Astrocyte (in vitro differentiated cells and primary cell): ENCODE measurements at regions not wholly inside any gene's neighbourhood (a gene's known extent, or its start where the extent isn't known, plus 50 kb on each side); places are given as distances from the start of the nearest gene placed in this dataset.

Source experiments
- DNase-seq: peaks from one replicate; pipeline ENCODE4 v3.0.0-alpha.2; 2010; ENCODE audit warnings: low read depth
- FAIRE-seq: peaks from 2 replicates; lab custom pipeline; 2011; peaks lifted over from hg19 to GRCh38; lab: Jason Lieb, UNC
- H2AFZ ChIP-seq: 2 replicates; pipeline ENCODE4 v1.6.0; 2012; ENCODE audit warnings: low read depth, low read length, inconsistent platforms
- H3K27ac ChIP-seq: 2 replicates; pipeline ENCODE4 v1.5.1; 2011; ENCODE audit warnings: low read depth, low read length, inconsistent platforms
- H3K27me3 ChIP-seq: 2 replicates; pipeline ENCODE4 v1.6.0; 2011; ENCODE audit warnings: low read length, inconsistent platforms; ENCODE audit not compliant: insufficient read depth
- H3K36me3 ChIP-seq: 2 replicates; pipeline ENCODE4 v1.5.1; 2011; ENCODE audit warnings: low read length, inconsistent platforms; ENCODE audit not compliant: insufficient read depth
- H3K4me1 ChIP-seq: 2 replicates; pipeline ENCODE4 v1.5.1; 2011; ENCODE audit warnings: low read length, inconsistent platforms; ENCODE audit not compliant: insufficient read depth
- H3K4me2 ChIP-seq: 2 replicates; pipeline ENCODE4 v1.6.0; 2012; ENCODE audit warnings: low read length, inconsistent platforms
- H3K4me3 ChIP-seq: 2 replicates; pipeline ENCODE4 v1.5.1; 2011; ENCODE audit warnings: low read depth, mild to moderate bottlenecking, low read length, inconsistent platforms; ENCODE audit not compliant: insufficient read depth
- H3K79me2 ChIP-seq: 2 replicates; pipeline ENCODE4 v1.6.0; 2012; ENCODE audit warnings: mild to moderate bottlenecking, low read length, inconsistent platforms; ENCODE audit not compliant: insufficient read depth
- H3K9ac ChIP-seq: 2 replicates; pipeline ENCODE4 v1.6.0; 2012; ENCODE audit warnings: mild to moderate bottlenecking, low read length, inconsistent platforms
- H3K9me3 ChIP-seq: 2 replicates; pipeline ENCODE4 v1.5.1; 2012; ENCODE audit warnings: low read depth, mild to moderate bottlenecking, low read length, inconsistent platforms; ENCODE audit not compliant: insufficient read depth
- H4K20me1 ChIP-seq: 2 replicates; pipeline ENCODE4 v1.6.0; 2012; ENCODE audit warnings: low read length, inconsistent platforms; ENCODE audit not compliant: insufficient read depth
- H3K27ac Mint-ChIP-seq: one replicate; pipeline ENCODE4 v1.8.0; 2021; ENCODE audit warnings: mild to moderate bottlenecking, mixed read lengths; ENCODE audit not compliant: unreplicated experiment
- H3K27me3 Mint-ChIP-seq: one replicate; pipeline ENCODE4 v1.8.0; 2021; ENCODE audit warnings: low read depth, mixed read lengths; ENCODE audit not compliant: unreplicated experiment
- H3K36me3 Mint-ChIP-seq: one replicate; pipeline ENCODE4 v1.8.0; 2021; ENCODE audit warnings: low read depth, mixed read lengths; ENCODE audit not compliant: unreplicated experiment
- H3K4me1 Mint-ChIP-seq: one replicate; pipeline ENCODE4 v1.8.0; 2021; ENCODE audit warnings: low read depth, mixed read lengths; ENCODE audit not compliant: unreplicated experiment
- H3K4me3 Mint-ChIP-seq: one replicate; pipeline ENCODE4 v1.8.0; 2021; ENCODE audit warnings: mild to moderate bottlenecking, moderate library complexity, mixed read lengths; ENCODE audit not compliant: unreplicated experiment
- H3K9me3 Mint-ChIP-seq: one replicate; pipeline ENCODE4 v1.8.0; 2021; ENCODE audit warnings: mild to moderate bottlenecking, mixed read lengths; ENCODE audit not compliant: unreplicated experiment
- CTCF ChIP-seq: IDR thresholded peaks from 2 replicates; pipeline ENCODE4 v1.5.1; 2011; ENCODE audit warnings: low read depth, mild to moderate bottlenecking, inconsistent platforms, low read length, moderate library complexity; ENCODE audit not compliant: insufficient read depth
- EZH2 ChIP-seq: IDR thresholded peaks from 2 replicates; pipeline ENCODE4 v1.6.1; 2012; ENCODE audit warnings: mild to moderate bottlenecking, low read length, inconsistent platforms; ENCODE audit not compliant: insufficient read depth

GRCh38 chr2:67923696-67924095, 139.1 kb downstream of the C1D start:
- Mint-ChIP-seq H3K9me3 (peaks cover 2% of the 10 kb centered on the region), H3K27me3 (peaks cover 2% of the 10 kb centered on the region), H3K4me1 (no peaks in the 10 kb centered on the region), H3K36me3 (no peaks in the 10 kb centered on the region), H3K4me3 (no peak overlapping the region), H3K27ac (no peak overlapping the region)
- Histone ChIP-seq H4K20me1 (no peaks in the 10 kb centered on the region), H3K4me1 (no peaks in the 10 kb centered on the region), H3K4me2 (no peak overlapping the region), H3K36me3 (no peaks in the 10 kb centered on the region), H2AFZ (no peak overlapping the region), H3K9me3 (no peaks in the 10 kb centered on the region), H3K4me3 (no peak overlapping the region), H3K27me3 (no peaks in the 10 kb centered on the region), H3K79me2 (no peaks in the 10 kb centered on the region), H3K27ac (no peak overlapping the region), H3K9ac (no peak overlapping the region)
- TF ChIP-seq EZH2 = no peak
- TF ChIP-seq CTCF = no peak
- DNase-seq (no peak), FAIRE-seq (no peak)

- Histone ChIP-seq H4K20me1 (no peaks in the 10 kb centered on the region), H3K36me3 (no peaks in the 10 kb centered on the region), H3K4me3 (no peak overlapping the region), H3K9ac (no peak overlapping the region), H3K27ac (no peak overlapping the region), H3K4me1 (no peaks in the 10 kb centered on the region), H3K4me2 (no peak overlapping the region), H2AFZ (no peak overlapping the region), H3K27me3 (no peaks in the 10 kb centered on the region), H3K9me3 (no peaks in the 10 kb centered on the region), H3K79me2 (no peaks in the 10 kb centered on the region)
- no peak overlapping the region for H3K4me3 Mint-ChIP-seq
- no peak for TF ChIP-seq CTCF
- H3K9me3 Mint-ChIP-seq = peaks cover 2% of the 10 kb centered on the region
- H3K27ac Mint-ChIP-seq = no peak overlapping the region
- no peaks in the 10 kb centered on the region for H3K36me3 Mint-ChIP-seq
- no peaks in the 10 kb centered on the region for H3K4me1 Mint-ChIP-seq
- FAIRE-seq (no peak), DNase-seq (no peak)
- H3K27me3 Mint-ChIP-seq = no peaks in the 10 kb centered on the region
Observed at GRCh38 chr2:67927501-67927900, 135.3 kb downstream of the C1D start.

GRCh38 chr2:67930156-67930555, 132.6 kb downstream of the C1D start:
- TF ChIP-seq CTCF = no peak
- no peak for TF ChIP-seq EZH2
- Mint-ChIP-seq H3K27ac (no peak overlapping the region), H3K4me3 (no peak overlapping the region), H3K36me3 (no peaks in the 10 kb centered on the region), H3K9me3 (peaks cover 10% of the 10 kb centered on the region), H3K27me3 (no peaks in the 10 kb centered on the region), H3K4me1 (no peaks in the 10 kb centered on the region)
- Histone ChIP-seq H4K20me1 (no peaks in the 10 kb centered on the region), H3K4me1 (no peaks in the 10 kb centered on the region), H3K27me3 (no peaks in the 10 kb centered on the region), H3K4me2 (no peak overlapping the region), H3K9ac (no peak overlapping the region), H2AFZ (no peak overlapping the region), H3K36me3 (no peaks in the 10 kb centered on the region), H3K27ac (no peak overlapping the region), H3K4me3 (no peak overlapping the region), H3K9me3 (no peaks in the 10 kb centered on the region), H3K79me2 (no peaks in the 10 kb centered on the region)
- DNase-seq = no peak
- no peak for FAIRE-seq
